HCT116 (cell line): ENCODE measurements at regions not wholly inside any gene's neighbourhood (a gene's known extent, or its start where the extent isn't known, plus 50 kb on each side); places are given as distances from the start of the nearest gene placed in this dataset.

Experiments used
- ATAC-seq: fragments of 200-7000 bp; cut with Tn5 transposase; 2 replicates; pipeline ENCODE4 v1.9.1; 2020; ENCODE audit warnings: mild to moderate bottlenecking, moderate library complexity
- BruUV-seq: library from RNA; stranded (reverse); fragments of 400-500 nt; replicated peaks from 2 replicates; lab custom pipeline; 2021; lab: Mats Ljungman, UMichigan
- CTCF ChIA-PET: fragments of 300-600 bp; sonication (Branson Sonifier 250); formaldehyde crosslinking; loops from one replicate; lab custom pipeline; 2021; ENCODE audit warnings: antibody characterized with exemption; lab: Charles Lee
- POLR2A ChIA-PET: fragments of 300-600, 350-600 bp; sonication (Branson Sonifier 250); formaldehyde crosslinking; loops from one replicate; lab custom pipeline; 2021; ENCODE audit warnings: antibody characterized with exemption; lab: Charles Lee
- RAD21 ChIA-PET, 2 experiments: fragments of 300-600 bp; sonication (Branson Sonifier 250); formaldehyde crosslinking; loops; one replicate each; lab custom pipeline; 2023; ENCODE audit warnings: low total read pairs in 2 of 2; ENCODE audit not compliant: uncharacterized antibody in 2 of 2, unreplicated experiment in 2 of 2, low non-redundant PET in 1 of 2; lab: Charles Lee
- DNase-seq: peaks from one replicate; pipeline ENCODE4 v3.0.0-alpha.2; 2010; ENCODE audit warnings: low read depth, low spot score
- H2AFZ ChIP-seq: fragments of 200-600 bp; shearing (Covaris generic), sonication (generic); 2 replicates; pipeline ENCODE4 v1.6.1; 2017; ENCODE audit warnings: low read depth, mixed run types, mixed read lengths, antibody characterized with exemption, low read length; ENCODE audit not compliant: poor library complexity, severe bottlenecking
- H3K27ac ChIP-seq: 2 replicates; pipeline ENCODE4 v1.5.1; 2012; ENCODE audit warnings: low read depth, low read length
- H3K27me3 ChIP-seq: fragments of 200-600 bp; sonication (generic); 2 replicates; pipeline ENCODE4 v1.6.1; 2016; ENCODE audit warnings: mixed run types, low read length, mixed read lengths; ENCODE audit not compliant: insufficient read depth
- H3K36me3 ChIP-seq, 2 experiments: fragments of 200-500 bp in 1 of 2; fragments of 200-600 bp in 1 of 2; sonication (Bioruptor generic) in 1 of 2; sonication (generic) in 1 of 2; 2 replicates each; pipeline versions ENCODE4 v1.5.1 to v1.6.1; 2014 to 2016; ENCODE audit warnings: low read length in 2 of 2, inconsistent platforms in 1 of 2, mixed read lengths in 1 of 2, mixed run types in 1 of 2; ENCODE audit not compliant: insufficient read depth in 2 of 2, control insufficient read depth in 1 of 2
- H3K4me1 ChIP-seq, 2 experiments: fragments of 200-600 bp in 1 of 2; sonication (generic) in 1 of 2; 2 replicates each; pipeline versions ENCODE4 v1.5.1 to v1.6.1; 2012 to 2017; ENCODE audit warnings: low read length in 2 of 2, inconsistent platforms in 1 of 2, mild to moderate bottlenecking in 1 of 2, mixed read lengths in 1 of 2, mixed run types in 1 of 2, moderate library complexity in 1 of 2; ENCODE audit not compliant: insufficient read depth in 2 of 2, control insufficient read depth in 1 of 2
- H3K4me2 ChIP-seq: fragments of 200-600 bp; sonication (generic); 2 replicates; pipeline ENCODE4 v1.6.1; 2017; ENCODE audit warnings: mixed run types, low read length, mixed read lengths
- H3K4me3 ChIP-seq, 2 experiments: fragments of 200-600 bp in 1 of 2; sonication (generic) in 1 of 2; replicated peaks in 1 of 2; 2 replicates each; pipeline ENCODE4 v1.5.1; 2011 to 2016; ENCODE audit warnings: low read length in 2 of 2, control low read depth in 1 of 2, low read depth in 1 of 2, mild to moderate bottlenecking in 1 of 2, mixed read lengths in 1 of 2, mixed run types in 1 of 2
- H3K79me2 ChIP-seq: fragments of 200-600 bp; sonication (generic); 2 replicates; pipeline ENCODE4 v1.6.1; 2017; ENCODE audit warnings: mild to moderate bottlenecking, mixed run types, low read length, moderate library complexity, mixed read lengths; ENCODE audit not compliant: insufficient read depth
- H3K9ac ChIP-seq: fragments of 200-600 bp; sonication (generic); 2 replicates; pipeline ENCODE4 v1.6.1; 2016; ENCODE audit warnings: low read length, mixed read lengths
- H3K9me2 ChIP-seq: fragments of 200-600 bp; sonication (generic), shearing (Covaris generic); 2 replicates; pipeline ENCODE4 v1.6.1; 2017; ENCODE audit warnings: mixed run types, mild to moderate bottlenecking, moderate library complexity; ENCODE audit not compliant: insufficient read depth
- H3K9me3 ChIP-seq, 2 experiments: fragments of 200-500 bp in 1 of 2; fragments of 200-600 bp in 1 of 2; sonication (Bioruptor generic) in 1 of 2; sonication (generic) in 1 of 2; 2 replicates each; pipeline ENCODE4 v1.6.1; 2014 to 2017; ENCODE audit warnings: low read length in 2 of 2, mixed read lengths in 2 of 2, inconsistent platforms in 1 of 2, low read depth in 1 of 2, mild to moderate bottlenecking in 1 of 2, mixed run types in 1 of 2, moderate library complexity in 1 of 2; ENCODE audit not compliant: control insufficient read depth in 1 of 2, insufficient read depth in 1 of 2
- H4K20me1 ChIP-seq: fragments of 200-600 bp; sonication (generic), shearing (Covaris generic); 2 replicates; pipeline ENCODE4 v1.6.1; 2017; ENCODE audit warnings: mixed run types, mild to moderate bottlenecking, moderate library complexity; ENCODE audit not compliant: insufficient read depth
- ATF3 ChIP-seq: IDR thresholded peaks from 2 replicates; pipeline ENCODE4 v1.6.1; 2012
- CBX3 ChIP-seq: IDR thresholded peaks from 2 replicates; pipeline ENCODE4 v1.6.1; 2012; ENCODE audit warnings: low read depth
- EGR1 ChIP-seq: IDR thresholded peaks from 2 replicates; pipeline ENCODE4 v1.6.1; 2012; ENCODE audit warnings: low read depth
- ELF1 ChIP-seq: IDR thresholded peaks from 2 replicates; pipeline ENCODE4 v1.6.1; 2012; ENCODE audit warnings: low read depth, borderline replicate concordance
- EZH2 ChIP-seq: fragments of 200-600 bp; sonication (generic); IDR thresholded peaks from 2 replicates; pipeline ENCODE4 v1.6.1; 2017; ENCODE audit warnings: antibody characterized with exemption, mixed run types
- EZH2phosphoT487 ChIP-seq: fragments of 200-600 bp; IDR thresholded peaks from 2 replicates; pipeline ENCODE4 v1.6.1; 2018; ENCODE audit warnings: antibody characterized with exemption, borderline replicate concordance
- MAX ChIP-seq: IDR thresholded peaks from 2 replicates; pipeline ENCODE4 v1.6.1; 2012
- REST ChIP-seq: IDR thresholded peaks from 2 replicates; pipeline ENCODE4 v1.6.1; 2012; ENCODE audit warnings: low read depth
- SIN3A ChIP-seq: IDR thresholded peaks from 2 replicates; pipeline ENCODE4 v1.6.1; 2012; ENCODE audit warnings: low read depth
- SRF ChIP-seq: IDR thresholded peaks from 2 replicates; pipeline ENCODE4 v1.6.1; 2012; ENCODE audit warnings: low read depth
- TCF7L2 ChIP-seq: IDR thresholded peaks from 2 replicates; pipeline ENCODE4 v1.7.0; 2011; ENCODE audit warnings: borderline replicate concordance, inconsistent platforms; ENCODE audit not compliant: insufficient read depth, insufficient read length; ENCODE audit errors: extremely low read depth
- YY1 ChIP-seq: IDR thresholded peaks from 2 replicates; pipeline ENCODE4 v1.6.1; 2011; ENCODE audit warnings: low read length, low read depth, moderate library complexity, mild to moderate bottlenecking; ENCODE audit not compliant: insufficient replicate concordance; ENCODE audit errors: extremely low read depth
- ZFX ChIP-seq: fragments of 450-650 bp; IDR thresholded peaks from 2 replicates; pipeline ENCODE4 v1.6.1; 2017
- ZNF274 ChIP-seq: fragments of 200-500 bp; sonication (Bioruptor generic); IDR thresholded peaks from 2 replicates; pipeline ENCODE4 v1.6.1; 2014; ENCODE audit warnings: mild to moderate bottlenecking, low read depth, low read length, inconsistent platforms
- intact Hi-C: fragments of 100-400 bp; cut with micrococcal nuclease; formaldehyde crosslinking; loops from 2 replicates; pipeline ENCODE4 v1.10.0; 2022

- DNase-seq, result no peak
- ChIA-PET RAD21 (no interaction called here), CTCF (no interaction called here), POLR2A (no interaction called here)
- Histone ChIP-seq H4K20me1 (no peaks in the 10 kb centered on the region), H3K9ac (no peak overlapping the region), H3K4me2 (no peak overlapping the region), H3K79me2 (no peaks in the 10 kb centered on the region), H2AFZ (no peak overlapping the region), H3K36me3 (no peaks in the 10 kb centered on the region), H3K9me2 (no peaks in the 10 kb centered on the region), H3K4me1 (peaks cover 9% of the 10 kb centered on the region in 2 experiments; a peak in 2 of 4 replicates), H3K27me3 (no peaks in the 10 kb centered on the region), H3K9me3 (no peaks in the 10 kb centered on the region), H3K4me3 (no peak overlapping the region), H3K27ac (no peak overlapping the region)
- BruUV-seq, result no TSS peak
- intact Hi-C loops, result no loop called here
- no peak for ATAC-seq
- no peak for TF ChIP-seq EGR1
Measured at GRCh38 chr2:58641001-58641400, 399.9 kb upstream of the FANCL start.

GRCh38 chr2:58640042-58640441 lies 398.9 kb upstream of the FANCL start:
- TF ChIP-seq ELF1, result no peak
- no peak for TF ChIP-seq TCF7L2
- TF ChIP-seq ATF3, result no peak
- no peak for TF ChIP-seq ZFX
- TF ChIP-seq MAX, result no peak
- TF ChIP-seq EGR1, result no peak
- TF ChIP-seq CBX3, result no peak
- TF ChIP-seq SRF, result no peak
- no peak for TF ChIP-seq YY1
- TF ChIP-seq REST, result no peak
- no peak for TF ChIP-seq EZH2phosphoT487
- TF ChIP-seq EZH2, result no peak
- no peak for TF ChIP-seq ZNF274
- no peak for TF ChIP-seq SIN3A
- Histone ChIP-seq H3K27ac (no peak overlapping the region), H3K4me2 (no peak overlapping the region), H3K4me1 (peaks cover 13 to 18% of the 10 kb centered on the region in 2 experiments), H4K20me1 (no peaks in the 10 kb centered on the region), H3K27me3 (no peaks in the 10 kb centered on the region), H3K9me2 (no peaks in the 10 kb centered on the region), H3K9me3 (no peaks in the 10 kb centered on the region), H3K9ac (no peak overlapping the region), H2AFZ (no peak overlapping the region), H3K79me2 (no peaks in the 10 kb centered on the region), H3K4me3 (no peak overlapping the region), H3K36me3 (no peaks in the 10 kb centered on the region)
- DNase-seq, result no peak
- intact Hi-C loops, result no loop called here
- ChIA-PET CTCF (no interaction called here), POLR2A (no interaction called here), RAD21 (no interaction called here)
- BruUV-seq, result no TSS peak
- no peak for ATAC-seq
